ENCODE measurements at regions not wholly inside any gene's neighbourhood (a gene's known extent, or its start where the extent isn't known, plus 50 kb on each side); places are given as distances from the start of the nearest gene placed in this dataset.
"Not testable (repeated sequence)": the region's sequence is repeated elsewhere in the genome, so short reads cannot be mapped to it uniquely, and the experiment has no call there.

DNA sequence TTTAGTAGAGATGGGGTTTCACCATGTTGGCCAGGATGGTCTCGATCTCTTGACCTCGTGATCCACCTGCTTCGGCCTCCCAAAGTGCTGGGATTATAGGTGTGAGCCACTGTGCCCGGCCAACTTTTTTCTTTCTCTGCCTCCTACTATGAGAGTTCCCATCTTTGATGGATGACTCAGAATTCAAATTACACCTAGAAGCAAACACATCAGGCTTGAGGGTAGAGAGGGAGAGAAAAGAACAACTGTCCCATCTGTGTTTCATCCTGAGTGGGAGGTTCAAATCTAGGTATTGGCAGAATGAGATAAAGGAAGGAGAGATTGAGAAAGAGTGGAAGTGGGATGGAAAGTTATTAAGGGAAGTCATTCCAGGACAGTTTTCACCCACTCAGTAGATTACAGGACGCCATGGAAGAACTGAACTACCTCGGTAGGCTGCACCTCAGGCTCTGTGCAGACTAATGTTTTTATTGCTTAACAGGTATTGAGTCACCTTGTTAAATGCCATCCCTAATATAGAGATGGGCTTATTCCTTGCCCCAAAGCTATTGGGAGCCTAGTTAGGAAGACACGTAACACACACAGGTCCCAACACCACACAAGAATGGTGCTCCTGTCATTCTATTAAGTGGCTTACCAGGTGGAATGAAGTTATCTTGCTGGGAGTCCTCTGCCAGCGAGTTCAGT is 275.7 kb downstream of the SOX4 start:
- no peaks in the 10 kb centered on the region for H3K36me3 Mint-ChIP-seq (ENCODE audit: low read depth)

DNA sequence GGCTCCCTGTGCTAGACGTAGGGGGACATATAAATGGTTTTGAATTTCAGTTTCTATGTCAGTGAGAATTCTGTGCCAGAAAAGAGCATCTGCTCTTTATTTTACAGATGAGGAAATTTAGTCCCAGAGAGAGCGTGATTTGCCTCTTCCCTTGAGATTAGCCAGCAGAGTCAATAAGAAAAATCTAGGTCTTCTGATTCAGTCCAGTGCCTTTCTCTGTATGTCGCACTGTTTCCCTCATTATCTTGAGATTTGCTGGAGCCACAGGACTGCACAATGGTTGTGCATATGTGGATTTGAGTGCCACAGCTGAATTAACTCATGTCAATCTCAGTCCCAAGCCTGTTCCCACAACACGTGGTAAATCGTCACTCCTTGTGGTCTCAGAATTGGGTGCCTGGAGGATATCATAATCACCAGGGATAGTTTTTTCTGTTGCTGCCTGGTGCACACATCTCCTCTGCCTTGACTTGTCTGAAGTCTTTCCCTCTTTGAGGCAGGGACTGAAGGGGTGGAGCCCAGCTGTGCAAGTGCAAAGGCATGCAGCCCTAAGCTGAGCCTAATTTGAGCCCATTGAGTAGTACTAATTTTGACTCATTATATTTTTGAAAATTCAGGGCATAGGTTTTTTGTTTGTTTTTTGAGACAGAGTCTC is 276.7 kb downstream of the SOX4 start:
- H3K4me1 Mint-ChIP-seq (ENCODE audit: low read depth) = no peaks in the 10 kb centered on the region
- H3K36me3 Mint-ChIP-seq (ENCODE audit: low read depth) = no peaks in the 10 kb centered on the region
- peaks cover 3% of the 10 kb centered on the region for H3K27me3 Mint-ChIP-seq
- H3K27ac Mint-ChIP-seq = no peak overlapping the region
- no peak overlapping the region for H3K4me3 Mint-ChIP-seq
- no peak for DNase-seq
- peaks cover 4% of the 10 kb centered on the region for H3K9me3 Mint-ChIP-seq

More for the DNA sequence above, 275.7 kb downstream of the SOX4 start:
- H3K27me3 Mint-ChIP-seq = peaks cover 3% of the 10 kb centered on the region
- H3K9me3 Mint-ChIP-seq = no peaks in the 10 kb centered on the region
- no peak for DNase-seq
- H3K4me1 Mint-ChIP-seq (ENCODE audit: low read depth) = no peaks in the 10 kb centered on the region
- no peak overlapping the region for H3K27ac Mint-ChIP-seq
- H3K4me3 Mint-ChIP-seq = no peak overlapping the region

DNA sequence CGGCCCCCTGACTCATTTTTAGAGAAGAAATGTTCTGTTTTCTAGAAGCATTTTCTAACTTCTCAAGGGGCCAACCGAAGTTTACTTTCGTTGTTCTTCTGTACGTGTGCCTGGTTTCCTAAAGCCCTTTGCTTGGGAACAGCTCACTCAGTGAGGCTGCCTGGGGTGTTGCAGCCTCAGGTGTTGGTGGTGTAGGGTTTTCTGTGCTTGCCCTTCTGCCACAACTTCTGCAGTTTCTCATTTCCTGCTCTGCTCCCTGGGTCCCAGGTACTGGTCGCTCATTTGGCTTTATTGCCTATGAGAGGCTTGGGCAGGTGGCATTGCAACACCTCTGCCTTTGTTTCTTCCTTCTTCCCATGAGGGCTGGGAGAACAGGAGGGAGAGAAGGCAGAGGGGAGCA is 278.3 kb downstream of the SOX4 start:
- peaks cover 4% of the 10 kb centered on the region for H3K4me1 Mint-ChIP-seq (ENCODE audit: low read depth)
- no peak overlapping the region for H3K4me3 Mint-ChIP-seq
- H3K27me3 Mint-ChIP-seq = peaks cover 3% of the 10 kb centered on the region
- peaks cover 4% of the 10 kb centered on the region for H3K9me3 Mint-ChIP-seq
- no peaks in the 10 kb centered on the region for H3K36me3 Mint-ChIP-seq (ENCODE audit: low read depth)
- no peak for DNase-seq
- H3K27ac Mint-ChIP-seq = no peak overlapping the region

DNA sequence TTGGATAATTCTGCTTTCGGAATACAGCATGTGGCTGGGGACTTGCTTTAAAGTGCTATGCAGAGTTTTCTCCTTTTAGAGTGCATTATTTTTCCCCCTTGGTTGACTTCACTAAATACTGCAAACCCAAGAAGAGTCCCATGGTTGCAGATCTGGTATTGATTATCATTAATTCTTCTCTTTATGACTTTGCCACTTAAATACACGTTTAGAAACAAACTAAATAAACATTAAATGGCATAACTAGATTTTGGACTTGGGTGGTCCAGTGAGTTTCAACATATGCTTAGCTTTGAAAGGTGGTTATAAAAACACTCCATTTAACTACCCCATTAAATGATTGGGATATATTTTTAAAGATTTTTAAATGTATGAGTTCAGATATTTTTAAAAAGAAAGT is 279.2 kb downstream of the SOX4 start:
- Mint-ChIP-seq H3K4me1 (ENCODE audit: low read depth) (peaks cover 13% of the 10 kb centered on the region), H3K27ac (no peak overlapping the region)

DNA sequence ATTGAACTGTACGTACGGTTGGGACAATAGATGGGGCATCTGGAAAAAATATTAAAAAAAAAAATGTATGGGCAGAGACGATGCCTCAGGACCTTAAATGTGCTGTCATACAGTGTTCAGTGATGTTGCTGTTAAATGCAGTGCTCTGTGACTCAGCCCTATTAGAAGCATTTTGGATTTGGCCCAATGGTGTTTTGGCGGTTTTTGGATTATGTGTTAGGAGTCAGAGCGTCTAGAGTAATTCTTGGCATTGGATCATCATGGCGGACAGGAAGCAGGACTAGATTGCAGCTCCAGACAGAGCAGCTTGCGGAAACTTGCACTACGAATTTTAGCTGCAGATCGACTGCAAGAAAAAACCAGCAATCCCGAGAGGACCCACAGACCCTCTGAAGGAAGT is 280.0 kb downstream of the SOX4 start:
- peaks cover 3% of the 10 kb centered on the region for H3K27me3 Mint-ChIP-seq
- H3K36me3 Mint-ChIP-seq (ENCODE audit: low read depth) = no peaks in the 10 kb centered on the region
- H3K9me3 Mint-ChIP-seq = peaks cover 4% of the 10 kb centered on the region
- no peak for DNase-seq
- H3K4me1 Mint-ChIP-seq (ENCODE audit: low read depth) = peaks cover 13% of the 10 kb centered on the region
- no peak overlapping the region for H3K27ac Mint-ChIP-seq
- no peak overlapping the region for H3K4me3 Mint-ChIP-seq

More for the DNA sequence above, 279.2 kb downstream of the SOX4 start:
- Mint-ChIP-seq H3K36me3 (ENCODE audit: low read depth) (no peaks in the 10 kb centered on the region), H3K4me3 (no peak overlapping the region), H3K27me3 (peaks cover 3% of the 10 kb centered on the region), H3K9me3 (peaks cover 4% of the 10 kb centered on the region)
- DNase-seq = no peak

DNA sequence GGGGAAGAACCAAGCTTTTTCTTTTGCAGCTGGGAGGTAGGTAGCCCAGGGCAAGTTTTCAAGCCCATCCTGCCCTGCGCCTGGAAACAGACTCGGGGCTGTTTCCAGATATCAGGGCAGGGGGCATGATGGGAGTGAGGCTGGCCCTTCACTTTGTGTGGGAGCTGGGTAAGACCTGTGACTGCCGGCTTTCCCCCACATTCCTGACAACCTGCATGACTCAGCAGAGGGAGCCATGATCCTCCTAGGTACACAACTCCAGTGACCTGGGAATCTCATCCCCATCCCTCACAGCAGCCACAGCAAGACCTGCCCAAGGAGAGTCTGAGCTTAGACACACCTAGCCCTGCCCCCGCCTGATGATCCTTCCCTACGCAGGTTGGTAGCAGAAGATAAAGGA is 280.8 kb downstream of the SOX4 start:
- H3K4me1 Mint-ChIP-seq (ENCODE audit: low read depth) = peaks cover 13% of the 10 kb centered on the region
- H3K9me3 Mint-ChIP-seq = peaks cover 4% of the 10 kb centered on the region
- no peak overlapping the region for H3K27ac Mint-ChIP-seq

DNA sequence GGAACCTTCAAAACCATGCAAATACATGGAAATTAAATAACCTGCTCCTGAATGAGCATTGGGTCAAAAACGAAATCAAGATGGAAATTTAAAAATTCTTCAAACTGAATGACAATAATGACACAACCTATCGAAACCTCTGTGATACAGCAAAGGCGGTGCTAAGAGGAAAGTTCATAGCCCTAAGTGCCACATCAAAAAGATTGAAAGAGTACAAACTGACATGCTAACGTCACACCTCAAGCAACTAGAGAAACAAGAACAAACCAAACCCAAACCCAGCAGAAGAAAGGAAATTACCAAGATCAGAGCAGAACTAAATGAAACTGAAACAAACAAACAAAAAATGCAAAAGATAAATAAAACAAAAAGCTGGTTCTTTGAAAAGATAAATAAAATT is 283.5 kb downstream of the SOX4 start:
- Mint-ChIP-seq H3K9me3 (peaks cover 11% of the 10 kb centered on the region), H3K4me1 (ENCODE audit: low read depth) (peaks cover 13% of the 10 kb centered on the region)
- DNase-seq; H3K4me3 Mint-ChIP-seq; H3K36me3 Mint-ChIP-seq (ENCODE audit: low read depth); H3K27ac Mint-ChIP-seq; H3K27me3 Mint-ChIP-seq: not testable (repeated sequence)

More for the DNA sequence above, 280.8 kb downstream of the SOX4 start:
- Mint-ChIP-seq H3K27me3 (peaks cover 3% of the 10 kb centered on the region), H3K4me3 (no peak overlapping the region), H3K36me3 (ENCODE audit: low read depth) (no peaks in the 10 kb centered on the region)
- DNase-seq = no peak

DNA sequence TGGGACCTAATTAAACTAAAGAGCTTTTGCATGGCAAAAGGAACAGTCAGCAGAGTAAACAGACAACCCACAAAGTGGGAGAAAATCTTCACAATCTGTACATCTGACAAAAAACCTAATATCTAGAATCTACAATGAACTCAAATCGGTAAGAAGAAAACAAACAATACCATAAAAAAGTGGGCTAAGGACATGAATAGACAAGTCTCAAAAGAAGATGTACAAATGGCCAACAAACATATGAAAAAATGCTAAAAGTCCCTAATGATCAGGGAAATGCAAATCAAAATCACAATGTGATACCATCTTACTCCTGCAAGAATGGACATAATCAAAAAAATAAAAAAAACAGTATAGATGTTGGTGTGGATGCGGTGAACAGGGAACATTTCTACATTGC is 286.7 kb downstream of the SOX4 start:
- not testable (repeated sequence) for H3K9me3 Mint-ChIP-seq; H3K27me3 Mint-ChIP-seq; H3K36me3 Mint-ChIP-seq (ENCODE audit: low read depth); DNase-seq; H3K27ac Mint-ChIP-seq; H3K4me3 Mint-ChIP-seq
- peaks cover 22% of the 10 kb centered on the region for H3K4me1 Mint-ChIP-seq (ENCODE audit: low read depth)

DNA sequence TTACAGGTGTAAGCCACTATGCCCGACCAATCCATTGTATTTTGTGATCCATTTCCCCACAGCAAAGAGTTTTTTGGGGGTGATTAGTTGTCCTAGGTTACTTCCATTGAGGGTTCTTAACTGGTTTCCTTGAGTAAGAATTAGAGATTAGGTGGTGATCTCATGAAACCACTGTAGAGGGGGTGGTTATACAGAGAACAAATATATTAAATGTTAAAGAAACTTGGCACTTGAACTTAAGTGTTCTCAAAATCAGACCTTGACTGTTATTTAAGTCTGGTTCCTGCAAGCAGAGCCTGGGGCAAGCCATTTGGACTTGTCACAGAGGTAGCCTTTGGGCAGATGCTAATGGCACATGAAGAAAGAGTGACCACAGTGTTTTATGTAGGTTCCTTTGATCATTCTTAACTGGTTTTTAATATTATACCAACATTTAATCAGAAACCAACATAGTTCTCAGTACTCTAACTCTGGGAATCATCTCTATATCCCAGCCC is 288.5 kb downstream of the SOX4 start:
- H3K4me3 Mint-ChIP-seq = no peak overlapping the region
- peaks cover 7% of the 10 kb centered on the region for H3K9me3 Mint-ChIP-seq
- H3K4me1 Mint-ChIP-seq (ENCODE audit: low read depth) = peaks cover 16% of the 10 kb centered on the region
- DNase-seq = no peak
- no peaks in the 10 kb centered on the region for H3K27me3 Mint-ChIP-seq
- no peaks in the 10 kb centered on the region for H3K36me3 Mint-ChIP-seq (ENCODE audit: low read depth)
- H3K27ac Mint-ChIP-seq = no peak overlapping the region

DNA sequence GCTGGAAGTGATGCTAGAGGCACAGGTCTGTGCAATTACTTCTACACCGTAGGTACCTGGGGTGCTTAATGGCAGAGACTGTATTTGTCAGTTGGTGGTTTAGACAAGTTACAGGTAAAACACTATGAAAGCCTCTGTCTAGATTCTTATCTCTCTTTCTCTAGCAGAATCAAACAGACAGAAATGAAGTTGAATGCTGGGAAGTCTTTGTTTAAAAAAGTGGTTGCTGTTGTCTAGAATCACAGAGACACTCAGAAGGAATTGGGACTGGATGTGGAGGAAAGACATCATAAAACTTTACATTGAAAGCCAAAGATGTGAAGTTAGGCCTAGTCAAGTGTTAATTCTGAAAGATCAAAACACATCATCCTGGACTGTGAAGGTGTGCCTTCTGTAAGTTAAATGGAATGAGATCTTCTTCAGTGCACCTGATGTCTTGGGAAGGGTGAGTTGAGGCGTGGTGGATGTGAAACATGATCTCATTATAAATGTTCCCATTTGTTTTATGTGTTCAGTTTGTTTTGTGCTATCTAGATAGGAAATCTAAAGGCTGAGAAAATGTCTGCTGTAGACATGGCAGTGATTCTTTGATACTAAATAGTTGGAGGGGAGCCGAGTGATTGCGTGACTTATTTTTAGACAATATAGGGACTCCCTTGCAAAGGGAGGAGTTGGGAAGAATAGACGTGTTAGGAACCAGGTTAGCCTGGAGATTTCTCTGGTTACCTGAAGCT is 290.2 kb downstream of the SOX4 start:
- Mint-ChIP-seq H3K4me1 (ENCODE audit: low read depth) (peaks cover 9% of the 10 kb centered on the region), H3K27ac (no peak overlapping the region), H3K27me3 (no peaks in the 10 kb centered on the region), H3K4me3 (no peak overlapping the region), H3K9me3 (peaks cover 7% of the 10 kb centered on the region), H3K36me3 (ENCODE audit: low read depth) (no peaks in the 10 kb centered on the region)
- DNase-seq = no peak

DNA sequence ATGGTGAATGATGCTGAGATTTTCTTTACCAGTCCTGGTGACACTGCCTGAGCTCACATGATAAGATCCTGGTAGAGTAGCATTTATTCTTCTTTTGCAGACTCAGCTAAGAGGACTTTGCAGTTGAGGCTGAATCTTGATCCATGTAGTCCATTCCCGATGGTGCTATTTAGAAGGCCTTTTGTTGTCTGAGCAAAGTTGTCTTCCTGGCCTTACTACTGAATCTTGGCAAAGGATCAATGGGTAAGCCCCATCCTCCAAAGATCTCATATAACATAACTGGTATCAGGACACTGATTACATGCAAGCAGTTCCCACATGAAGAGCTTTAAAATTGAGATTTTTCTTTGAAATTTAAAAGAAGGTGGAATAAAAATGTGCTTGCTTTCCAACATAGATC is 291.6 kb downstream of the SOX4 start:
- DNase-seq = no peak
- H3K9me3 Mint-ChIP-seq = peaks cover 4% of the 10 kb centered on the region
- no peaks in the 10 kb centered on the region for H3K27me3 Mint-ChIP-seq
- no peaks in the 10 kb centered on the region for H3K36me3 Mint-ChIP-seq (ENCODE audit: low read depth)
- H3K4me1 Mint-ChIP-seq (ENCODE audit: low read depth) = peaks cover 9% of the 10 kb centered on the region
- H3K27ac Mint-ChIP-seq = no peak overlapping the region
- no peak overlapping the region for H3K4me3 Mint-ChIP-seq

DNA sequence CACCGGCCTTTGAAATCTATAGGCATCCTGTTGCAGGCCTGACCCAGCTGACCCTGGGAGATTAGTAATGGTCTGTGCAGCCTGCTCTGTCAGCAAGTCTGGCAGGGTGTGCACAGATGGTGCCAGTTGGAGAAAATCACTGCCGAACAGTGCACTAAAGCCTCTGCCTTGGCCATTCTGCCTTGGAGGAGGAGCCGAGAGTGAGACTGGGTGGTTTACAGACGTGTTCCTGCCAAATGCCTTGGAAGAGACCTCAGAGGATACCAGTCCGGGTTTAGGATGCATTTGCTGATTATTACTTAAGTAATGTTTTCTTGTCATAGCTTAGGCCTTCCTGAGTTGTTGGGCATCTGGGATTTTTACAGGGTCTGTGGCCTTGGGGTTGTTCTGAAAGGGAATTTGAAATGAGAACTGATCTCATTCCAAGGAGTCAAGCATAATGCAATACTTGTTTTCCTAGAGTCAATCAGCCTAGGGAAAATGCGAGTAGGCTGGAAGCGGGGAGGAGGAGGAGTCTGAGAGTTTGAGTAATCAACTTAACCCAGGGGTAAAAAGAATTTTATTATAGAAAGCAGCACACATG is 292.1 kb downstream of the SOX4 start:
- no peaks in the 10 kb centered on the region for H3K36me3 Mint-ChIP-seq (ENCODE audit: low read depth)
- H3K9me3 Mint-ChIP-seq = peaks cover 2% of the 10 kb centered on the region
- peaks cover 9% of the 10 kb centered on the region for H3K4me1 Mint-ChIP-seq (ENCODE audit: low read depth)
- H3K27ac Mint-ChIP-seq = no peak overlapping the region
- no peak overlapping the region for H3K4me3 Mint-ChIP-seq
- H3K27me3 Mint-ChIP-seq = no peaks in the 10 kb centered on the region
- no peak for DNase-seq

DNA sequence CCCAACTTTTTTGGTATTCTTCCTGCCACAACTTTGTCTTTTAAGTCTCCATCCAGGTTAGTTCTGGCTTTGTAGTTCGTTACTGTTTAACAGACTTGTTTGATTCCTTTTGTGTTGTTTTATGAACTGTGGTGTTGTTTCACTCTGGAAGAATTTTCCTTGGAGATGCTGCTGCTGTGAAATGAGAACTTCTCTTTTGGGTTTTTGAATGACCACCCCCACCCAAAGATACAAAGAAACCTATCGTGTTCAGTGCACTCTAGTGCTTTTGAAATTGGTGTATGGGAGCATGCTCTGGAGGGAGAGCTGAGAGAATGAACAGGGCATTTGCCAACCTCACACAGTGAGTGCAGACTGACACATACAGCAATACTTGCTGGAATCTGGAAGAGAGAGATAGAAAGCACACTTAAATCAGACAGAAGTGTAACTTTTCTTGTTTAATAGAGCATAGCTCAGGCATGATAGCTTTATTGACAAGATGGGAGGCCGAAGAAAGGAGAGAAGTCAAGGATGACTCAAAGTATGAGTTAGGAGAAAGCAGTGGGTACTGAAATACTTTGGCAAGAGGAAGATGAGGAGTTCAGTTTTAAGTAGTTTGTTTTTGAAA is 293.1 kb downstream of the SOX4 start:
- Mint-ChIP-seq H3K27ac (no peak overlapping the region), H3K27me3 (no peaks in the 10 kb centered on the region), H3K9me3 (peaks cover 2% of the 10 kb centered on the region), H3K36me3 (ENCODE audit: low read depth) (no peaks in the 10 kb centered on the region), H3K4me3 (no peak overlapping the region), H3K4me1 (ENCODE audit: low read depth) (peaks cover 9% of the 10 kb centered on the region)
- DNase-seq = no peak
